Neural crest cell (in vitro differentiated cells): ENCODE measurements at regions not wholly inside any gene's neighbourhood (a gene's known extent, or its start where the extent isn't known, plus 50 kb on each side); places are given as distances from the start of the nearest gene placed in this dataset.

Experiments used
- DNase-seq: peaks from one replicate; pipeline ENCODE4 v3.0.0; 2021; ENCODE audit warnings: low read depth, mixed read lengths, low spot score
- H3K27ac Mint-ChIP-seq: one replicate; pipeline ENCODE4 v1.8.0; 2021; ENCODE audit warnings: mild to moderate bottlenecking, mixed read lengths; ENCODE audit not compliant: unreplicated experiment
- H3K27me3 Mint-ChIP-seq: 2 replicates; pipeline ENCODE4 v1.8.0; 2021; ENCODE audit warnings: low read depth, mild to moderate bottlenecking, mixed read lengths
- H3K36me3 Mint-ChIP-seq: 2 replicates; pipeline ENCODE4 v1.8.0; 2021; ENCODE audit warnings: low read depth, mild to moderate bottlenecking, mixed read lengths
- H3K4me1 Mint-ChIP-seq: 2 replicates; pipeline ENCODE4 v1.8.0; 2021; ENCODE audit warnings: mixed read lengths
- H3K4me3 Mint-ChIP-seq: one replicate; pipeline ENCODE4 v1.8.0; 2021; ENCODE audit warnings: mild to moderate bottlenecking, mixed read lengths
- H3K9me3 Mint-ChIP-seq: 2 replicates; pipeline ENCODE4 v1.8.0; 2021; ENCODE audit warnings: mixed read lengths
- CTCF ChIP-seq: fragments of 200-600 bp; sonication (generic); conservative IDR thresholded peaks from 2 replicates; pipeline ENCODE4 v1.5.0; 2021; ENCODE audit warnings: antibody characterized with exemption, mild to moderate bottlenecking

GRCh38 chr5:15995341-15996052 is 184.1 kb downstream of the MARCHF11 start:
- H3K4me3 Mint-ChIP-seq: no peak overlapping the region
- peaks cover 12% of the 10 kb centered on the region for H3K9me3 Mint-ChIP-seq
- peaks cover 11% of the 10 kb centered on the region for H3K36me3 Mint-ChIP-seq
- peak; percentile 72 for TF ChIP-seq CTCF
- no peaks in the 10 kb centered on the region for H3K27me3 Mint-ChIP-seq
- no peak overlapping the region for H3K27ac Mint-ChIP-seq
- no peak for DNase-seq
- no peaks in the 10 kb centered on the region for H3K4me1 Mint-ChIP-seq

- Mint-ChIP-seq H3K4me1 (no peaks in the 10 kb centered on the region), H3K9me3 (peaks cover 14% of the 10 kb centered on the region), H3K36me3 (peaks cover 12% of the 10 kb centered on the region), H3K4me3 (no peak overlapping the region), H3K27me3 (no peaks in the 10 kb centered on the region), H3K27ac (no peak overlapping the region)
- DNase-seq: no peak
- peak; percentile 19 for TF ChIP-seq CTCF
Measured at GRCh38 chr5:15993919-15994318, 185.7 kb downstream of the MARCHF11 start.

- Mint-ChIP-seq H3K27me3 (no peaks in the 10 kb centered on the region), H3K9me3 (peaks cover 14% of the 10 kb centered on the region), H3K36me3 (peaks cover 12% of the 10 kb centered on the region), H3K27ac (no peak overlapping the region), H3K4me1 (no peaks in the 10 kb centered on the region), H3K4me3 (no peak overlapping the region)
- DNase-seq: no peak
- TF ChIP-seq CTCF: no peak
Measured at GRCh38 chr5:15993334-15993733, 186.3 kb downstream of the MARCHF11 start.

GRCh38 chr5:15992918-15993317 is 186.7 kb downstream of the MARCHF11 start:
- no peak for TF ChIP-seq CTCF
- no peaks in the 10 kb centered on the region for H3K27me3 Mint-ChIP-seq
- H3K9me3 Mint-ChIP-seq: peaks cover 14% of the 10 kb centered on the region
- H3K27ac Mint-ChIP-seq: no peak overlapping the region
- no peaks in the 10 kb centered on the region for H3K4me1 Mint-ChIP-seq
- peaks cover 12% of the 10 kb centered on the region for H3K36me3 Mint-ChIP-seq
- DNase-seq: no peak
- H3K4me3 Mint-ChIP-seq: no peak overlapping the region

- H3K36me3 Mint-ChIP-seq: peaks cover 12% of the 10 kb centered on the region
- H3K9me3 Mint-ChIP-seq: peaks cover 19% of the 10 kb centered on the region
- no peaks in the 10 kb centered on the region for H3K4me1 Mint-ChIP-seq
- no peak overlapping the region for H3K27ac Mint-ChIP-seq
- TF ChIP-seq CTCF: no peak
- DNase-seq: no peak
- no peaks in the 10 kb centered on the region for H3K27me3 Mint-ChIP-seq
- no peak overlapping the region for H3K4me3 Mint-ChIP-seq
Measured at GRCh38 chr5:15991586-15991985, 188.0 kb downstream of the MARCHF11 start.
